GM10248 (cell line): ENCODE measurements at regions not wholly inside any gene's neighbourhood (a gene's known extent, or its start where the extent isn't known, plus 50 kb on each side); places are given as distances from the start of the nearest gene placed in this dataset.
"Not testable (repeated sequence)": the region's sequence is repeated elsewhere in the genome, so short reads cannot be mapped to it uniquely, and the experiment has no call there.

Experiments
- CTCF ChIA-PET: fragments of 300-600 bp; sonication (Branson Sonifier 250); formaldehyde crosslinking; extraction: SDS; loops from one replicate; lab custom pipeline; 2021; ENCODE audit warnings: antibody characterized with exemption; lab: Yijun Ruan, JAX
- POLR2A ChIA-PET: fragments of 350-650 bp; sonication (Branson Sonifier 250); formaldehyde crosslinking; extraction: SDS; loops from one replicate; lab custom pipeline; 2020; ENCODE audit warnings: antibody characterized with exemption; lab: Yijun Ruan, JAX
- DNase-seq: peaks from one replicate; pipeline ENCODE4 v3.0.0; 2012; ENCODE audit errors: extremely low spot score
- CTCF ChIP-seq: IDR thresholded peaks from 2 replicates; pipeline ENCODE4 v1.5.1; 2012; ENCODE audit warnings: mild to moderate bottlenecking, low read depth; ENCODE audit errors: extremely low read depth, missing control alignments, control extremely low read depth

- CTCF ChIA-PET = no interaction called here
- no peak for TF ChIP-seq CTCF
- POLR2A ChIA-PET = no interaction called here
- DNase-seq = no peak
These were observed 385.4 kb upstream of the GYPC start for GRCh38 chr2:126270587-126270986.

GRCh38 chr2:126272401-126272800, 383.6 kb upstream of the GYPC start:
- DNase-seq = no peak
- ChIA-PET POLR2A (no interaction called here), CTCF (interaction anchor here (1.3 kb wide), 1 partner anchor 38 kb away, joined by 3 read pairs; no protein-coding TSS in a partner anchor)
- no peak for TF ChIP-seq CTCF

GRCh38 chr2:126275098-126275497, 380.9 kb upstream of the GYPC start:
- DNase-seq = no peak
- ChIA-PET CTCF (interaction anchor here (1.2 to 2.0 kb wide), 3 partner anchors 8 to 18 kb away, joined by 3 to 5 read pairs (median 5); no protein-coding TSS in a partner anchor), POLR2A (no interaction called here)
- TF ChIP-seq CTCF = no peak

GRCh38 chr2:126276268-126276667, 379.7 kb upstream of the GYPC start:
- CTCF ChIA-PET, POLR2A ChIA-PET, DNase-seq: not testable (repeated sequence)

GRCh38 chr2:126288362-126288761, 367.6 kb upstream of the GYPC start:
- no peak for DNase-seq
- no peak for TF ChIP-seq CTCF
- POLR2A ChIA-PET = no interaction called here
- CTCF ChIA-PET = no interaction called here

- CTCF ChIA-PET, DNase-seq, POLR2A ChIA-PET: not testable (repeated sequence)
These were observed 362.0 kb upstream of the GYPC start for GRCh38 chr2:126293962-126294361.

GRCh38 chr2:126299469-126299976, 356.4 kb upstream of the GYPC start:
- no peak for DNase-seq
- ChIA-PET CTCF (no interaction called here), POLR2A (no interaction called here)
- TF ChIP-seq CTCF = no peak

GRCh38 chr2:126300348-126300747, 355.6 kb upstream of the GYPC start:
- TF ChIP-seq CTCF = no peak
- DNase-seq = no peak
- ChIA-PET CTCF (no interaction called here), POLR2A (no interaction called here)
